ACC112 (cell line): ENCODE measurements at regions not wholly inside any gene's neighbourhood (a gene's known extent, or its start where the extent isn't known, plus 50 kb on each side); places are given as distances from the start of the nearest gene placed in this dataset.
A peak's percentile ranks its signal among the peaks of the same experiment; 100 is the strongest.
"Not testable (repeated sequence)": the region's sequence is repeated elsewhere in the genome, so short reads cannot be mapped to it uniquely, and the experiment has no call there.

Experiments used
- H2AFZ ChIP-seq: fragments of 200-600 bp; sonication (generic); one replicate; pipeline ENCODE4 v1.6.0; 2017; ENCODE audit warnings: antibody characterized with exemption, low read length; ENCODE audit not compliant: unreplicated experiment
- H3K27ac ChIP-seq: fragments of 200-600 bp; sonication (generic); 2 replicates; pipeline ENCODE4 v1.5.1; 2014; ENCODE audit warnings: low read depth, mild to moderate bottlenecking, antibody characterized with exemption, low read length, moderate library complexity
- H3K27me3 ChIP-seq: fragments of 200-600 bp; sonication (generic); 2 replicates; pipeline ENCODE4 v1.6.1; 2014; ENCODE audit warnings: mild to moderate bottlenecking, antibody characterized with exemption, low read length, moderate library complexity, mixed read lengths; ENCODE audit not compliant: insufficient read depth
- H3K36me3 ChIP-seq: fragments of 200-600 bp; sonication (generic); 2 replicates; pipeline ENCODE4 v1.6.1; 2016; ENCODE audit warnings: mild to moderate bottlenecking, antibody characterized with exemption, low read length, moderate library complexity, mixed read lengths; ENCODE audit not compliant: insufficient read depth
- H3K4me1 ChIP-seq: fragments of 200-600 bp; sonication (generic); one replicate; pipeline ENCODE4 v1.6.1; 2016; ENCODE audit warnings: low read length, mixed read lengths; ENCODE audit not compliant: insufficient read depth, unreplicated experiment, control insufficient read depth
- H3K4me3 ChIP-seq: fragments of 200-600 bp; sonication (generic); 2 replicates; pipeline ENCODE4 v1.5.1; 2014; ENCODE audit warnings: mild to moderate bottlenecking, low read depth, low read length
- H3K79me2 ChIP-seq: fragments of 200-600 bp; sonication (generic); one replicate; pipeline ENCODE4 v1.6.0; 2016; ENCODE audit warnings: low read length; ENCODE audit not compliant: control insufficient read depth, unreplicated experiment, insufficient read depth

DNA sequence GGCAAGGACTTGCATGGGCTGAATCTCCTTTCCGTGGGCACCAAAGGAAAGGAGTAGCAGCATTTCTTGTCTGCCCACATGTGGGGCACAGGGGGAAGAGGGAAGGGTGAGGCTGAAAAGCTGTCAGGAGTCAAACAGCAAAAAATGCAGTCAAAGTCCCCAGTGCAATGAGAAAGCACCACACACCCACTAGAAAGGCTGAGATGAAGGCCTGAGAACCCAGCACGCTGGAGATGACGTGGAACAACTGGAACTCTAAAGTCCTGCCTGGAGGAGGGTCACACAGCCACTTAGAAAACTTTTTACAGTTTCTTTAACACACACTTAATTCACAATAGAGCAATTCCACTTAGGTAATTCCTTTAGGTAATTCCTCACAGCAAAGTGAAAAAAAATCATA lies 94.6 kb upstream of the IGFBPL1 start:
- no peaks in the 10 kb centered on the region for H3K27me3 ChIP-seq
- no peaks in the 10 kb centered on the region for H3K79me2 ChIP-seq
- H3K27ac ChIP-seq = no peak overlapping the region
- H3K4me1 ChIP-seq = no peaks in the 10 kb centered on the region
- H3K36me3 ChIP-seq = no peaks in the 10 kb centered on the region
- H3K4me3 ChIP-seq = no peak overlapping the region
- H2AFZ ChIP-seq = no peak overlapping the region

DNA sequence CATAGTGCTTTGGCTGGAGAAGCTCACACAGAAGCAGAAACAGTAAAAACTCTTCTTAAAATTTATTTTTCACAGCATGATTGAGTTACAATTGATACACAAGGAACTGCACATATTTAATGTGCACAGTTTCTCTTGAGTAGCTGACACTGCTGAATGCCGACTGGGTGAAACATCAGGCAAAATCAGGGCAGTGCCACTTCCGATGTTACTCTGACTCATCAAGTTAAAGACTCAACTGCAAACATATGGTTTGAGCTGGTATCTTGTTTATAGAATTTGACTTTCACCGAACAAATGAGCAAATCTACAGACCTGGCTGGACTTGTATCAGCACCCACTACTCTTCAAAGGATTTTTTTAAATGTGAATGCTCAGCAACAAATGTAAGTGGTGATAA lies 92.0 kb upstream of the IGFBPL1 start:
- not testable (repeated sequence) for H2AFZ ChIP-seq, H3K79me2 ChIP-seq, H3K4me3 ChIP-seq, H3K36me3 ChIP-seq, H3K4me1 ChIP-seq, H3K27me3 ChIP-seq
- H3K27ac ChIP-seq = peak overlapping the region; percentile 35; the same call in 1 of the 2 replicates

DNA sequence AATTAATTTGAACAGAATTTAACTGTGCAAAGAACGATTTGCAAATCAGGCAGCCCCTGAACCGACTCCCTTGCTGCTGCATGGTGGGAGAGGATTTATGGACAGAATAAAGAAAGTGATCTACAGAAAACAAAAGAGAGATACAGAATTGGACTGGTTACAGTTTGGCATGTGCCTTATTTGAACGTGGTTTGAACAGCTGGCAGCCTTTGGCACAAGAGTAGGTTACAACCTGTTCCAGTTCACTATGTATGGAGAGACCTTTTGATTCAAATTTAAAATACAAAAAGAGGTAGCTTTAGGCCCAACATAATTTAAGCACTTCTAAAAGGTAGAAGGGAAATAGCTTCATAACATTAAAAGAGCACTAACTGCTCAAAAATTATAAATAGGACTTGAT lies 90.8 kb upstream of the IGFBPL1 start:
- H3K4me3 ChIP-seq, H3K79me2 ChIP-seq, H3K27me3 ChIP-seq, H3K4me1 ChIP-seq, H3K27ac ChIP-seq, H3K36me3 ChIP-seq: not testable (repeated sequence)
- peak overlapping the region; percentile 50 for H2AFZ ChIP-seq

DNA sequence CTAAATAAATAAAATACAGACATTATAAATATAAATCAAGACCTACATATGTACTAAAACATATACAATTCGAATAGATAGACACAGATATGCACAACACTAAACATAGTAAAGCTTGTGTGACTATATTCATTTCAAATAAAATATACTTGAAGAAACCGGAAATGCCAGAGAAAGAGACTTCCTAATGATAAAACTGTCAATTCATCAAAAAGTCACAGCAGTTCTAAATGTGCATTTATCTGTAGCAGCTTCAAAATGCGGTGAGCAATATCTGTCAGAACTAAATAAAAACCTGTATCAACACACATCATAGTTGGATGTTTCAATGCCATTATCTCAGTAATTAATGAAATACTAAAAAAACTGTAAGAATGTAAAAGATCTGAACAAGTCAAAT lies 86.1 kb upstream of the IGFBPL1 start:
- not testable (repeated sequence) for H3K27me3 ChIP-seq, H3K4me1 ChIP-seq, H3K4me3 ChIP-seq, H2AFZ ChIP-seq, H3K27ac ChIP-seq, H3K79me2 ChIP-seq, H3K36me3 ChIP-seq

- H3K4me3 ChIP-seq = no peak overlapping the region
- H3K79me2 ChIP-seq = no peaks in the 10 kb centered on the region
- no peaks in the 10 kb centered on the region for H3K27me3 ChIP-seq
- no peaks in the 10 kb centered on the region for H3K36me3 ChIP-seq
- H2AFZ ChIP-seq = no peak overlapping the region
- H3K4me1 ChIP-seq = no peaks in the 10 kb centered on the region
- no peak overlapping the region for H3K27ac ChIP-seq
Measured at GRCh38 chr9:38507587-38507986, 83.3 kb upstream of the IGFBPL1 start.

- peaks cover 26% of the 10 kb centered on the region; the same call in 1 of the 2 replicates for H3K27me3 ChIP-seq
- H3K27ac ChIP-seq, H3K4me3 ChIP-seq, H2AFZ ChIP-seq, H3K4me1 ChIP-seq, H3K79me2 ChIP-seq, H3K36me3 ChIP-seq: not testable (repeated sequence)
Measured at GRCh38 chr9:38500171-38500570, 75.9 kb upstream of the IGFBPL1 start.

DNA sequence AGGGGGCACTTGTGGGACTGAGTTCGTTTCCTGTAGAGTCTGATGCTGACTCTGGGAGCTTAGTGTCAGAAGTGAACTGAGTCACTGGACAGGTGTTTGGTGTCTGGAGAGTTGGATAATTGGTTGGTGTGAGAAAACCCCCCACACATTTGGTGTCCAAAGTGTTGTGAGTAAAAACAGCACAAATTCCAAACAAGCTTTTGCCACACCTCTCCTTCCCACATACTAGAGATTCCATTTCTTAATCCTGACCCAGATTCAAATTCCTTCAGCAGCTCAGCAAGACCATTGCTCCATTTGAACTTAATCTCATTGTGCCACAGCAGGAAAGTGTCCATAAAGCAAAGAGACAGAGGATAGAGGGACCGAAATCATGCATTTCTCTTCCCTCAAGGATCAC lies 74.3 kb upstream of the IGFBPL1 start:
- H2AFZ ChIP-seq, H3K4me1 ChIP-seq, H3K79me2 ChIP-seq, H3K27ac ChIP-seq, H3K4me3 ChIP-seq, H3K36me3 ChIP-seq: not testable (repeated sequence)
- H3K27me3 ChIP-seq = peaks cover 26% of the 10 kb centered on the region; the same call in 1 of the 2 replicates

GRCh38 chr9:38489057-38489456 lies 64.8 kb upstream of the IGFBPL1 start:
- no peaks in the 10 kb centered on the region for H3K4me1 ChIP-seq
- H2AFZ ChIP-seq = no peak overlapping the region

DNA sequence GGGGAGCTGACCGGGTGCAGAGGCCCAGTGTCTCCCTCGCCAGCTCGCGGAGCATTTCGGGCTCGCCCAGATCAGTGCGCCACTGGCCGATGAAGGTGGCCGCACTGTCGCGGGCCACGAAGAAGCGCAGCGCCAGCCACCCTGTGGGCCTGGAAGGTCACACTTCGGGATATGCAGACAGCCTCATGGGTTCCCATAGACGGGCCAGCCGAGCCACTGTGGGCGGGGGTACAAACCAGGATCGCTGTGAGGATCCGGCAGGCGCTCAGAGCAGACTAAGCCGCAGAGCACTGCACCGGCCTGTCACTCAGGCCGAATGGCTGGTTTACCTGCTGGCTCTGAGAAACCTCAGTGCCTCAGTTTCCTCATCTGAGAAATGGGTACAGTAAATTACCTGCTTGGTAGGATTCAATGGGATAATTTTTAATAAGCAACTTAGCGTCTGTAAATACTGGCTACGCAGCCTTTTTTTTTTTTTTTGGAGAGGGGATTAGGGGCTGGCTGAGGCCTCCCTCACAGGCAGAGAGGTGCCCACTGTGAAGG lies 64.0 kb upstream of the IGFBPL1 start:
- Histone ChIP-seq H3K36me3 (no peaks in the 10 kb centered on the region), H3K4me3 (no peak overlapping the region)

More at GRCh38 chr9:38489057-38489456, 64.8 kb upstream of the IGFBPL1 start:
- Histone ChIP-seq H3K4me3 (no peak overlapping the region), H3K79me2 (no peaks in the 10 kb centered on the region), H3K36me3 (no peaks in the 10 kb centered on the region), H3K27ac (no peak overlapping the region), H3K27me3 (peaks cover 21% of the 10 kb centered on the region)

GRCh38 chr9:38487418-38488155 lies 63.3 kb upstream of the IGFBPL1 start:
- H2AFZ ChIP-seq, H3K27ac ChIP-seq, H3K4me1 ChIP-seq, H3K36me3 ChIP-seq, H3K79me2 ChIP-seq, H3K4me3 ChIP-seq: not testable (repeated sequence)
- peaks cover 34% of the 10 kb centered on the region for H3K27me3 ChIP-seq

More for the DNA sequence above, 64.0 kb upstream of the IGFBPL1 start:
- H3K79me2 ChIP-seq = no peaks in the 10 kb centered on the region
- H2AFZ ChIP-seq = no peak overlapping the region
- H3K27ac ChIP-seq = no peak overlapping the region
- H3K4me1 ChIP-seq = no peaks in the 10 kb centered on the region
- H3K27me3 ChIP-seq = peaks cover 29% of the 10 kb centered on the region

DNA sequence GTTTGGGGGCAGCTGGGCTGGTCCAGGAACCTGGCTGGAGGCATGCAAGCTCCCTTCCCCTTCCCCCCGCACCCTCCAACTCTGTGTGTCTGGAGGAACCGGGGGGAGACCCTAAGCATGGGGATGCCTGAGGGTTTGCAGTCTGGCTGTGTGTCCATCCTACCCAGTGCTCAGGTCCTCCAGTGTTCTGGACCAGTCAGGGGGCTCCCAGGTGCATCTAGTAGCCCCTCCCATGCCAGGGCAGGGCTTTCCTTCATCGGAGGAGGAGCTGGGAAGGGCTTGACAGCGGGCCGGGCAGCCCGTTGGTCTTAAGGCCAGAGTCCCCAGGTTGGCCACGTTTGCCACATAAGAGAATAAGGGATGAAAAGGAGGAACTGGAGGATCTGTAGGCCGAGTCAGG lies 62.6 kb upstream of the IGFBPL1 start:
- Histone ChIP-seq H2AFZ (no peak overlapping the region), H3K27ac (no peak overlapping the region), H3K4me1 (no peaks in the 10 kb centered on the region), H3K27me3 (peaks cover 33% of the 10 kb centered on the region), H3K4me3 (no peak overlapping the region), H3K79me2 (no peaks in the 10 kb centered on the region), H3K36me3 (no peaks in the 10 kb centered on the region)
